DND-41 (cell line): ENCODE measurements at regions not wholly inside any gene's neighbourhood (a gene's known extent, or its start where the extent isn't known, plus 50 kb on each side); places are given as distances from the start of the nearest gene placed in this dataset.

ENCODE experiments used
- ATAC-seq: fragments of 200-7000 bp; cut with Tn5 transposase; 3 replicates; pipeline ENCODE4 v1.9.1; 2021; ENCODE audit warnings: low read depth; ENCODE audit not compliant: insufficient read depth
- DNase-seq: peaks from one replicate; pipeline ENCODE4 v3.0.0-alpha.2; 2020
- H2AFZ ChIP-seq: 2 replicates; pipeline ENCODE4 v1.6.0; 2012; ENCODE audit warnings: low read depth, low read length
- H3K27ac ChIP-seq: 2 replicates; pipeline ENCODE4 v1.5.1; 2012; ENCODE audit warnings: low read length, inconsistent platforms
- H3K27me3 ChIP-seq: fragments of 200-600 bp; sonication (generic); 2 replicates; pipeline ENCODE4 v1.6.0; 2012; ENCODE audit warnings: low read length, mild to moderate bottlenecking, inconsistent platforms; ENCODE audit not compliant: insufficient read depth, poor library complexity
- H3K36me3 ChIP-seq: 2 replicates; pipeline ENCODE4 v1.5.1; 2012; ENCODE audit warnings: low read length, inconsistent platforms; ENCODE audit not compliant: insufficient read depth
- H3K4me1 ChIP-seq: 2 replicates; pipeline ENCODE4 v1.5.1; 2012; ENCODE audit warnings: mild to moderate bottlenecking, low read length; ENCODE audit not compliant: insufficient read depth
- H3K4me2 ChIP-seq: 2 replicates; pipeline ENCODE4 v1.6.0; 2012; ENCODE audit warnings: mild to moderate bottlenecking, moderate library complexity, low read length, inconsistent platforms; ENCODE audit not compliant: insufficient read depth
- H3K4me3 ChIP-seq, 2 experiments: fragments of 200-600 bp in 1 of 2; shearing (Covaris generic) in 1 of 2; 2 replicates each; pipeline ENCODE4 v1.5.1; 2012 to 2016; ENCODE audit warnings: inconsistent platforms in 2 of 2, low read length in 2 of 2, mild to moderate bottlenecking in 2 of 2, low read depth in 1 of 2, moderate library complexity in 1 of 2
- H3K79me2 ChIP-seq: 2 replicates; pipeline ENCODE4 v1.6.0; 2012; ENCODE audit warnings: low read length, inconsistent platforms; ENCODE audit not compliant: insufficient read depth
- H3K9ac ChIP-seq: 2 replicates; pipeline ENCODE4 v1.6.0; 2012; ENCODE audit warnings: low read depth, mild to moderate bottlenecking, inconsistent platforms, low read length, moderate library complexity
- H3K9me3 ChIP-seq: 2 replicates; pipeline ENCODE4 v1.5.1; 2012; ENCODE audit warnings: low read length, moderate library complexity, mild to moderate bottlenecking, inconsistent platforms; ENCODE audit not compliant: insufficient read depth, severe bottlenecking
- H4K20me1 ChIP-seq: 2 replicates; pipeline ENCODE4 v1.6.0; 2012; ENCODE audit warnings: low read length; ENCODE audit not compliant: insufficient read depth
- EZH2 ChIP-seq: IDR thresholded peaks from 3 replicates; pipeline ENCODE4 v1.6.1; 2012; ENCODE audit warnings: borderline replicate concordance, low read depth, mild to moderate bottlenecking, moderate library complexity, low read length, inconsistent platforms; ENCODE audit not compliant: severe bottlenecking
- TF ChIP-seq, protein P1 (sequence below): IDR thresholded peaks from 2 replicates; pipeline ENCODE4 v1.5.1; 2012; ENCODE audit warnings: borderline replicate concordance, low read length, moderate library complexity, mild to moderate bottlenecking; ENCODE audit not compliant: poor library complexity, severe bottlenecking; ENCODE audit errors: extremely low read depth

GRCh38 chr18:40417501-40417900 is 1537.5 kb upstream of the PIK3C3 start:
- H3K79me2 ChIP-seq, result no peaks in the 10 kb centered on the region
- no peak overlapping the region for H3K4me2 ChIP-seq
- no peak overlapping the region for H2AFZ ChIP-seq

DNA sequence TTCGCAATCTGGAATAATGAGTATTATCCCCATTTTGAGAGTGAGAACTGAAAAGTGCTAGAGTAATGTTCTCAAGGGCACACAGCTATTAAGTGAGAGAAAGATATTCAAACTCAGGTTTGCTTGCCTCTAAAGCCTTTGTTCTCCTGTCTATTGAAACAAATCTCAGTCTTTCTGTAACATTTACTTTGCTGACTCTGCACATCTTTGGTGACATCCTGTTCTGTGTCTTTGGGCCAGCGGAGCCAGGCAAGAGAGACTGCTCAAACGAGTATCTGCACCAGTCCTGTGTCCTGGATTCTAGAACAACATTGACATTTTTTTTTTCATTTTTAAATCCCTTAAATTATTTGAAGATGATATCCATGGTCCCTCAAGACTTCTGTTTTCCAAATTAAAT is 1539.2 kb upstream of the PIK3C3 start:
- no peaks in the 10 kb centered on the region for H4K20me1 ChIP-seq
- no peak overlapping the region for H3K4me2 ChIP-seq
- H2AFZ ChIP-seq, result no peak overlapping the region
- ATAC-seq (no peak), DNase-seq (no peak)
- no peaks in the 10 kb centered on the region for H3K36me3 ChIP-seq
- no peak for TF ChIP-seq EZH2
- TF ChIP-seq, protein P1, sequence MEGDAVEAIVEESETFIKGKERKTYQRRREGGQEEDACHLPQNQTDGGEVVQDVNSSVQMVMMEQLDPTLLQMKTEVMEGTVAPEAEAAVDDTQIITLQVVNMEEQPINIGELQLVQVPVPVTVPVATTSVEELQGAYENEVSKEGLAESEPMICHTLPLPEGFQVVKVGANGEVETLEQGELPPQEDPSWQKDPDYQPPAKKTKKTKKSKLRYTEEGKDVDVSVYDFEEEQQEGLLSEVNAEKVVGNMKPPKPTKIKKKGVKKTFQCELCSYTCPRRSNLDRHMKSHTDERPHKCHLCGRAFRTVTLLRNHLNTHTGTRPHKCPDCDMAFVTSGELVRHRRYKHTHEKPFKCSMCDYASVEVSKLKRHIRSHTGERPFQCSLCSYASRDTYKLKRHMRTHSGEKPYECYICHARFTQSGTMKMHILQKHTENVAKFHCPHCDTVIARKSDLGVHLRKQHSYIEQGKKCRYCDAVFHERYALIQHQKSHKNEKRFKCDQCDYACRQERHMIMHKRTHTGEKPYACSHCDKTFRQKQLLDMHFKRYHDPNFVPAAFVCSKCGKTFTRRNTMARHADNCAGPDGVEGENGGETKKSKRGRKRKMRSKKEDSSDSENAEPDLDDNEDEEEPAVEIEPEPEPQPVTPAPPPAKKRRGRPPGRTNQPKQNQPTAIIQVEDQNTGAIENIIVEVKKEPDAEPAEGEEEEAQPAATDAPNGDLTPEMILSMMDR, result no peak
- no peaks in the 10 kb centered on the region for H3K27me3 ChIP-seq
- no peaks in the 10 kb centered on the region for H3K9me3 ChIP-seq
- H3K9ac ChIP-seq, result no peak overlapping the region
- H3K4me3 ChIP-seq, result no peak overlapping the region
- H3K79me2 ChIP-seq, result no peaks in the 10 kb centered on the region
- H3K4me1 ChIP-seq, result no peaks in the 10 kb centered on the region
- no peak overlapping the region for H3K27ac ChIP-seq

More at GRCh38 chr18:40417501-40417900, 1537.5 kb upstream of the PIK3C3 start:
- Histone ChIP-seq H3K27ac (no peak overlapping the region), H3K9ac (no peak overlapping the region), H3K27me3 (no peaks in the 10 kb centered on the region), H3K9me3 (no peaks in the 10 kb centered on the region), H3K4me3 (no peak overlapping the region), H4K20me1 (no peaks in the 10 kb centered on the region), H3K4me1 (no peaks in the 10 kb centered on the region), H3K36me3 (no peaks in the 10 kb centered on the region)
- TF ChIP-seq EZH2, result no peak
- ATAC-seq (no peak), DNase-seq (no peak)

GRCh38 chr18:40415176-40415791 is 1539.8 kb upstream of the PIK3C3 start:
- Histone ChIP-seq H3K79me2 (no peaks in the 10 kb centered on the region), H3K4me2 (no peak overlapping the region), H3K36me3 (no peaks in the 10 kb centered on the region), H3K9me3 (no peaks in the 10 kb centered on the region), H3K4me1 (no peaks in the 10 kb centered on the region), H3K27ac (no peak overlapping the region), H3K4me3 (no peak overlapping the region), H2AFZ (no peak overlapping the region), H3K27me3 (no peaks in the 10 kb centered on the region), H4K20me1 (no peaks in the 10 kb centered on the region), H3K9ac (no peak overlapping the region)
- no peak for ATAC-seq
- no peak for DNase-seq
- no peak for TF ChIP-seq EZH2
- TF ChIP-seq, protein P1, result no peak

DNA sequence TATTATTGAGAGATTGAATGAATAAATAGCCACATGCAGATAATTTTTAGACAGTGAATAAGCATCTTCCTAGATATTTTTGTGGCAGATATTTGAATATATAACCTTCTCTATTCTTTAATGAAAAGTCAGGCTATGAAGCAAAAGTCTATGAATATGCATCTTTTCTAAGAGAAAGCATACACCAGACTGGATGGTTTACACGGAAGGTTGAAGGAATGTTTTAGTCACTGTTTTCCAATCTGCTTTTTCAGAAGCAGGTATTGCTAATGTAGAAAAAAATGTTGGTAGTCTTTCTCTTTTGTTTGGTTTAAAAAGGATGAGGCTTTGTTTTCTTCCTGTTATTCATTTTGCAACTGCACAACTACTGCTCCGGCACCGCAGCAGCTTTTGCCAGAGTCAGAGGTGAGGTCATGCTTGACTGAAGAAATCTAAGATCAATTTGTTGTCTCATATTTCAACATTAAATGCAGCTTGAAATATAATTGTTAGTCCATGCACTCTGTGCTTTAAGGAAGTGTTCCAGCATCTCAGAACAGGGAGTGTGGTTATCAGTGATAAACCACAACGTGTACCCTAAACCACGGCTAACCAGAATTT is 1540.8 kb upstream of the PIK3C3 start:
- Histone ChIP-seq H3K4me2 (no peak overlapping the region), H4K20me1 (no peaks in the 10 kb centered on the region), H3K36me3 (no peaks in the 10 kb centered on the region), H3K79me2 (no peaks in the 10 kb centered on the region), H3K9me3 (no peaks in the 10 kb centered on the region), H3K4me3 (no peak overlapping the region), H3K27ac (no peak overlapping the region), H3K27me3 (no peaks in the 10 kb centered on the region), H3K9ac (no peak overlapping the region), H2AFZ (no peak overlapping the region), H3K4me1 (no peaks in the 10 kb centered on the region)
- DNase-seq (no peak), ATAC-seq (0 out of 3 replicates have a peak, but pooled peaks have one; percentile 37)
- TF ChIP-seq, protein P1, result no peak
- TF ChIP-seq EZH2, result no peak
